ENCODE measurements at regions not wholly inside any gene's neighbourhood (a gene's known extent, or its start where the extent isn't known, plus 50 kb on each side); places are given as distances from the start of the nearest gene placed in this dataset.
A peak's percentile ranks its signal among the peaks of the same experiment; 100 is the strongest.

DNA sequence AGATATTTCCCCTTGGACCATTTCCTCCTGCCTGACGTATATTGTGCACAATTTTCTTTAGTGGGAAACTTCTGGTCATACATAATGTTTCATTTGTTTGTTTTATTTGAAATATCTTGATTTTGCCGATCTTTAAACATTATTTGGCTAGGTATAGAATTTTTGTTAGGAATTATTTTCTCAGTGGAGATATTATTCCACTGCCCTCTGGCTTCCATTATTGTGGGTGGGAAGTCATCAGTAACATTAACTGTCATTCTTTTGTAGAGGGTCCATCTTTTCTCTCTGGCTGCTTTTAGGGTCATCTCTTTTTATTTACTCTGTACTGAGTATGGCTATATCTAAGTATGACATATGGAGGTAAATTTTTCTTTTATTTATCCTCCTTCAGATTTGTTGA, 135.5 kb upstream of the LIPC start:
- H3K36me3 ChIP-seq (ENCODE audit: control insufficient read depth, insufficient read depth, low read length) = no peaks in the 10 kb centered on the region
- ATAC-seq (no peak), DNase-seq (no peak)
- H3K4me3 ChIP-seq (ENCODE audit: low read length) = no peak overlapping the region
- H3K9me3 ChIP-seq (ENCODE audit: control insufficient read depth, insufficient read depth, low read length) = no peaks in the 10 kb centered on the region
- no peaks in the 10 kb centered on the region for H3K27me3 ChIP-seq (ENCODE audit: control insufficient read depth, insufficient read depth, low read length)
- H3K36me3 Mint-ChIP-seq = no peaks in the 10 kb centered on the region
- H3K4me3 Mint-ChIP-seq = no peak overlapping the region
- 89% methylated on average over 1 of the region's 2 CpGs for WGBS (ENCODE audit: insufficient coverage)
- intact Hi-C loops (cut with micrococcal nuclease) = no loop called here
- H3K27me3 Mint-ChIP-seq (ENCODE audit: low read depth in 2 of 2) = peaks cover 0 to 5% of the 10 kb centered on the region in 2 donors
- peaks cover 4 to 46% of the 10 kb centered on the region in 2 donors for H3K4me1 Mint-ChIP-seq
- peak overlapping the region in 1 of 2 donors; percentile 22 for H3K27ac Mint-ChIP-seq
- H3K9me3 Mint-ChIP-seq = no peaks in the 10 kb centered on the region
- no peaks in the 10 kb centered on the region for H3K4me1 ChIP-seq (ENCODE audit: control insufficient read depth, insufficient read depth, low read length)
- H3K27ac ChIP-seq (ENCODE audit: low read length) = no peak overlapping the region
- TF ChIP-seq, protein P1, sequence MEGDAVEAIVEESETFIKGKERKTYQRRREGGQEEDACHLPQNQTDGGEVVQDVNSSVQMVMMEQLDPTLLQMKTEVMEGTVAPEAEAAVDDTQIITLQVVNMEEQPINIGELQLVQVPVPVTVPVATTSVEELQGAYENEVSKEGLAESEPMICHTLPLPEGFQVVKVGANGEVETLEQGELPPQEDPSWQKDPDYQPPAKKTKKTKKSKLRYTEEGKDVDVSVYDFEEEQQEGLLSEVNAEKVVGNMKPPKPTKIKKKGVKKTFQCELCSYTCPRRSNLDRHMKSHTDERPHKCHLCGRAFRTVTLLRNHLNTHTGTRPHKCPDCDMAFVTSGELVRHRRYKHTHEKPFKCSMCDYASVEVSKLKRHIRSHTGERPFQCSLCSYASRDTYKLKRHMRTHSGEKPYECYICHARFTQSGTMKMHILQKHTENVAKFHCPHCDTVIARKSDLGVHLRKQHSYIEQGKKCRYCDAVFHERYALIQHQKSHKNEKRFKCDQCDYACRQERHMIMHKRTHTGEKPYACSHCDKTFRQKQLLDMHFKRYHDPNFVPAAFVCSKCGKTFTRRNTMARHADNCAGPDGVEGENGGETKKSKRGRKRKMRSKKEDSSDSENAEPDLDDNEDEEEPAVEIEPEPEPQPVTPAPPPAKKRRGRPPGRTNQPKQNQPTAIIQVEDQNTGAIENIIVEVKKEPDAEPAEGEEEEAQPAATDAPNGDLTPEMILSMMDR (IDR thresholded peaks at IDR 0.05) = no peak

DNA sequence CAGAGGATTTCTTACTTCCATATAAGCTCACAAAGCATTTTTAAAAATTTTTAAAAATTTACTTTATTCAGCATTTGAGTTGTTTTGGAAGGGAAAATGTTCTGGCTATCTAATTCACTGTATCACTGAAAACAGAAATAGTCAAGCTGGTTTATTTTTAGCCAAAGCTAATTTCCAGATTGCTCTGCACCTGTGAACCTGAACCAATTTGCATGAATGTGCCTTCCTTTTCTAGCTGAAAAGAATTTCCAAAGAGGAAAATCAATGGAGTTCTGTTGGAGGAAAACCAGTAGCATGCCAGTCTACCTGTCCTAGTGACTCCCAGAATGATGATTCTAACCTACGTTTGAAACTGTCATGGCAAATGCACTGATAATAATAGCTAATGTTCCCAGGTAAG, 134.2 kb upstream of the LIPC start:
- no peaks in the 10 kb centered on the region for H3K9me3 Mint-ChIP-seq
- H3K9me3 ChIP-seq (ENCODE audit: control insufficient read depth, insufficient read depth, low read length) = no peaks in the 10 kb centered on the region
- no peaks in the 10 kb centered on the region for H3K36me3 Mint-ChIP-seq
- H3K4me1 Mint-ChIP-seq = peaks cover 11 to 42% of the 10 kb centered on the region in 2 donors
- peaks cover 0 to 5% of the 10 kb centered on the region in 2 donors for H3K27me3 Mint-ChIP-seq (ENCODE audit: low read depth in 2 of 2)
- no peak overlapping the region for H3K4me3 Mint-ChIP-seq
- 92% methylated on average over 1 of the region's 1 CpG for WGBS (ENCODE audit: insufficient coverage)
- DNase-seq (no peak), ATAC-seq (no peak)
- H3K27ac ChIP-seq (ENCODE audit: low read length) = no peak overlapping the region
- no peaks in the 10 kb centered on the region for H3K4me1 ChIP-seq (ENCODE audit: control insufficient read depth, insufficient read depth, low read length)
- H3K36me3 ChIP-seq (ENCODE audit: control insufficient read depth, insufficient read depth, low read length) = no peaks in the 10 kb centered on the region
- no peak overlapping the region for H3K4me3 ChIP-seq (ENCODE audit: low read length)
- intact Hi-C loops (cut with micrococcal nuclease) = no loop called here
- no peaks in the 10 kb centered on the region for H3K27me3 ChIP-seq (ENCODE audit: control insufficient read depth, insufficient read depth, low read length)
- no peak overlapping the region for H3K27ac Mint-ChIP-seq
- TF ChIP-seq, protein P1 (IDR thresholded peaks at IDR 0.05) = no peak

DNA sequence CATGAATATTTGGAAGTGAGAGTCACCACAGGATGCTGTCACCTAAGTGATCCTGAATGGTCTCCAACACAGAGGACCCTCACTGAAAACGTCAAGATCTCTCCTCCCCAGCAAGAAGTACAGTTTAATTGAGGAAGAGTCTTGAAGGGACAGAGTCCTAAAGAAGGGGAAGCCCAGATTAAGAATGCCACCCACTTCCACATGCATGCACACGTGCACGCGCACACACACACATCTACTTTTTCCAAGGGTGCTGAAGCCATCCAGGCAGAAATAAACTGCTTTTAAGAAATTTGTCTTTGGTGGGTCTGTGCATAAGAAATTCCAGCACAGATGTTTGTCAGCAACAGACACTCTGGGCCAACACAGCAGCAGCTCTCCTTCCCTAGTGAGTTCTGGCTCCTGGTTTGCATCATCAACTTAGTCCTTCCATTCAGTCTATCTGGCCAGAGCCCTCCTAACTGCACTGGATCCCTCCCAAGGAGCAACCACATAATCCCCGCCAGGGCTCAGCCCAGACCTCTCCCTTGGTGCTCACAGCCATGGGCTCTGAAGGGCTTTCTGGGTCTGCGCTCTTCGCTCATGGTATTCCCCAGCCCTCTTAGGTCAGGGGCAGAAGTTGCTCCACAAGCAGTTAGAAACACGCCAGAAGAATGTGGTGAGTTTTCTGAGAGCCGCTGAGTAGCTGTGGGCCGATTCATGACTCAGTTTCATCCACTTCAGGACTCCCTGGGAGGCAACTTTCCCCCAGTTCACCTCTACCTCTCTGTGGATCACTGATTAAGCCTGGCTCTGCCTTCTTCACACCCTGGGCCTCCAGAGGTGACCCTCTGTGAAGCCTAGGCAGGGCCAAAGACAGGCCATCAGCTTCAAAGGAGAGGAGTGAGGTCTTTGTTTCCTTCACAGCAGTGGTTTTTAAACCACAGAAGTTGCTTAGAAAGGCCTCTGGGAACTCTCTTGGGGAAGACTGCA, 132.6 kb upstream of the LIPC start:
- DNase-seq = no peak
- no peaks in the 10 kb centered on the region for H3K27me3 ChIP-seq (ENCODE audit: control insufficient read depth, insufficient read depth, low read length)
- ATAC-seq = no peak

More for the DNA sequence above, 132.6 kb upstream of the LIPC start:
- Histone ChIP-seq H3K36me3 (ENCODE audit: control insufficient read depth, insufficient read depth, low read length) (no peaks in the 10 kb centered on the region), H3K4me1 (ENCODE audit: control insufficient read depth, insufficient read depth, low read length) (no peaks in the 10 kb centered on the region), H3K27ac (ENCODE audit: low read length) (no peak overlapping the region), H3K9me3 (ENCODE audit: control insufficient read depth, insufficient read depth, low read length) (no peaks in the 10 kb centered on the region), H3K4me3 (ENCODE audit: low read length) (no peak overlapping the region)
- no peak overlapping the region for H3K27ac Mint-ChIP-seq
- H3K36me3 Mint-ChIP-seq = no peaks in the 10 kb centered on the region
- 83% methylated on average over 8 of the region's 10 CpGs for WGBS (ENCODE audit: insufficient coverage)
- H3K27me3 Mint-ChIP-seq (ENCODE audit: low read depth in 2 of 2) = peaks cover 0 to 5% of the 10 kb centered on the region in 2 donors
- TF ChIP-seq, protein P1 (IDR thresholded peaks at IDR 0.05) = no peak
- peaks cover 22 to 40% of the 10 kb centered on the region in 2 donors for H3K4me1 Mint-ChIP-seq
- no peak overlapping the region for H3K4me3 Mint-ChIP-seq
- intact Hi-C loops (cut with micrococcal nuclease) = no loop called here
- H3K9me3 Mint-ChIP-seq = no peaks in the 10 kb centered on the region

All from natural killer cell (primary cell).